ENCODE measurements at regions not wholly inside any gene's neighbourhood (a gene's known extent, or its start where the extent isn't known, plus 50 kb on each side); places are given as distances from the start of the nearest gene placed in this dataset.

- DNase-seq (ENCODE audit: low spot score): no peak
These were observed 155.9 kb upstream of the HMCN1 start for GRCh38 chr1:185578293-185578692.

- no peak for DNase-seq (ENCODE audit: low spot score)
These were observed 159.9 kb upstream of the HMCN1 start for GRCh38 chr1:185574139-185574875.

GRCh38 chr1:185573677-185574076 lies 160.5 kb upstream of the HMCN1 start:
- no peak for DNase-seq (ENCODE audit: low spot score)

- DNase-seq (ENCODE audit: low spot score): no peak
These were observed 161.0 kb upstream of the HMCN1 start for GRCh38 chr1:185573162-185573561.

GRCh38 chr1:185570962-185571361 lies 163.2 kb upstream of the HMCN1 start:
- no peak for DNase-seq (ENCODE audit: low spot score)

GRCh38 chr1:185568155-185569123 lies 165.8 kb upstream of the HMCN1 start:
- DNase-seq (ENCODE audit: low spot score): no peak

GRCh38 chr1:185567440-185567839 lies 166.8 kb upstream of the HMCN1 start:
- no peak for DNase-seq (ENCODE audit: low spot score)

- DNase-seq (ENCODE audit: low spot score): peak; percentile 15
These were observed 167.2 kb upstream of the HMCN1 start for GRCh38 chr1:185566995-185567394.

- DNase-seq (ENCODE audit: low spot score): no peak
These were observed 168.9 kb upstream of the HMCN1 start for GRCh38 chr1:185565302-185565701.

- no peak for DNase-seq (ENCODE audit: low spot score)
These were observed 169.4 kb upstream of the HMCN1 start for GRCh38 chr1:185564816-185565215.

GRCh38 chr1:185562461-185563359 lies 171.5 kb upstream of the HMCN1 start:
- DNase-seq (ENCODE audit: low spot score): no peak

- no peak for DNase-seq (ENCODE audit: low spot score)
These were observed 172.6 kb upstream of the HMCN1 start for GRCh38 chr1:185561629-185562028.

- DNase-seq (ENCODE audit: low spot score): no peak
These were observed 173.4 kb upstream of the HMCN1 start for GRCh38 chr1:185560760-185561159.

GRCh38 chr1:185559684-185560331 lies 174.4 kb upstream of the HMCN1 start:
- DNase-seq (ENCODE audit: low spot score): no peak

GRCh38 chr1:185559151-185559550 lies 175.0 kb upstream of the HMCN1 start:
- no peak for DNase-seq (ENCODE audit: low spot score)

GRCh38 chr1:185556561-185556960 lies 177.6 kb upstream of the HMCN1 start:
- no peak for DNase-seq (ENCODE audit: low spot score)

GRCh38 chr1:185555743-185556142 lies 178.4 kb upstream of the HMCN1 start:
- DNase-seq (ENCODE audit: low spot score): no peak

GRCh38 chr1:185551008-185551407 lies 183.2 kb upstream of the HMCN1 start:
- no peak for DNase-seq (ENCODE audit: low spot score)

GRCh38 chr1:185549906-185550305 lies 184.3 kb upstream of the HMCN1 start:
- no peak for DNase-seq (ENCODE audit: low spot score)

GRCh38 chr1:185546029-185546428 lies 188.2 kb upstream of the HMCN1 start:
- DNase-seq (ENCODE audit: low spot score): no peak

GRCh38 chr1:185541871-185542301 lies 192.3 kb upstream of the HMCN1 start:
- DNase-seq (ENCODE audit: low spot score): no peak

GRCh38 chr1:185540295-185540694 lies 193.9 kb upstream of the HMCN1 start:
- no peak for DNase-seq (ENCODE audit: low spot score)
